ENCODE measurements at regions not wholly inside any gene's neighbourhood (a gene's known extent, or its start where the extent isn't known, plus 50 kb on each side); places are given as distances from the start of the nearest gene placed in this dataset.
"Not testable (repeated sequence)": the region's sequence is repeated elsewhere in the genome, so short reads cannot be mapped to it uniquely, and the experiment has no call there.

GRCh38 chr4:118410138-118410537 lies 57.3 kb upstream of the PRSS12 start:
- DNase-seq (ENCODE audit: low read depth): peak; percentile 76

- peak; percentile 76 for DNase-seq (ENCODE audit: low read depth)
Measured at GRCh38 chr4:118417325-118417724, 64.5 kb upstream of the PRSS12 start.

- not testable (repeated sequence) for DNase-seq (ENCODE audit: low read depth)
Measured at GRCh38 chr4:118417800-118418199, 65.0 kb upstream of the PRSS12 start.

GRCh38 chr4:118418396-118418795 lies 65.6 kb upstream of the PRSS12 start:
- not testable (repeated sequence) for DNase-seq (ENCODE audit: low read depth)

GRCh38 chr4:118419626-118420025 lies 66.8 kb upstream of the PRSS12 start:
- not testable (repeated sequence) for DNase-seq (ENCODE audit: low read depth)

GRCh38 chr4:118424062-118424461 lies 71.3 kb upstream of the PRSS12 start:
- DNase-seq (ENCODE audit: low read depth): not testable (repeated sequence)

- not testable (repeated sequence) for DNase-seq (ENCODE audit: low read depth)
Measured at GRCh38 chr4:118428881-118429280, 76.1 kb upstream of the PRSS12 start.

- DNase-seq (ENCODE audit: low read depth): not testable (repeated sequence)
Measured at GRCh38 chr4:118432359-118432758, 79.6 kb upstream of the PRSS12 start.

GRCh38 chr4:118433612-118434375 lies 81.0 kb upstream of the PRSS12 start:
- not testable (repeated sequence) for DNase-seq (ENCODE audit: low read depth)

GRCh38 chr4:118435415-118435814 lies 82.6 kb upstream of the PRSS12 start:
- DNase-seq (ENCODE audit: low read depth): not testable (repeated sequence)

- not testable (repeated sequence) for DNase-seq (ENCODE audit: low read depth)
Measured at GRCh38 chr4:118442115-118442837, 89.5 kb upstream of the PRSS12 start.

GRCh38 chr4:118447397-118447796 lies 94.6 kb upstream of the PRSS12 start:
- not testable (repeated sequence) for DNase-seq (ENCODE audit: low read depth)

- not testable (repeated sequence) for DNase-seq (ENCODE audit: low read depth)
Measured at GRCh38 chr4:118454857-118455256, 102.1 kb upstream of the PRSS12 start.

- not testable (repeated sequence) for DNase-seq (ENCODE audit: low read depth)
Measured at GRCh38 chr4:118461435-118461834, 108.6 kb upstream of the PRSS12 start.

- not testable (repeated sequence) for DNase-seq (ENCODE audit: low read depth)
Measured at GRCh38 chr4:118465831-118466230, 113.0 kb upstream of the PRSS12 start.

- not testable (repeated sequence) for DNase-seq (ENCODE audit: low read depth)
Measured at GRCh38 chr4:118474001-118474626, 121.3 kb upstream of the PRSS12 start.

- DNase-seq (ENCODE audit: low read depth): not testable (repeated sequence)
Measured at GRCh38 chr4:118474771-118475170, 122.0 kb upstream of the PRSS12 start.

GRCh38 chr4:118475901-118476300 lies 123.1 kb upstream of the PRSS12 start:
- DNase-seq (ENCODE audit: low read depth): not testable (repeated sequence)

- not testable (repeated sequence) for DNase-seq (ENCODE audit: low read depth)
Measured at GRCh38 chr4:118477826-118478225, 125.0 kb upstream of the PRSS12 start.

GRCh38 chr4:118485801-118486314 lies 133.1 kb upstream of the PRSS12 start:
- DNase-seq (ENCODE audit: low read depth): not testable (repeated sequence)

GRCh38 chr4:118492963-118493362 lies 140.2 kb upstream of the PRSS12 start:
- not testable (repeated sequence) for DNase-seq (ENCODE audit: low read depth)

- DNase-seq (ENCODE audit: low read depth): not testable (repeated sequence)
Measured at GRCh38 chr4:118494437-118494836, 141.6 kb upstream of the PRSS12 start.
